GM21526 (cell line): ENCODE measurements at regions not wholly inside any gene's neighbourhood (a gene's known extent, or its start where the extent isn't known, plus 50 kb on each side); places are given as distances from the start of the nearest gene placed in this dataset.

Experiments used
- ATAC-seq: cut with Tn5 transposase; IDR thresholded peaks from one replicate; pipeline ENCODE4 v1.9.1; 2021; ENCODE audit warnings: moderate library complexity; ENCODE audit not compliant: unreplicated experiment, low FRiP score

DNA sequence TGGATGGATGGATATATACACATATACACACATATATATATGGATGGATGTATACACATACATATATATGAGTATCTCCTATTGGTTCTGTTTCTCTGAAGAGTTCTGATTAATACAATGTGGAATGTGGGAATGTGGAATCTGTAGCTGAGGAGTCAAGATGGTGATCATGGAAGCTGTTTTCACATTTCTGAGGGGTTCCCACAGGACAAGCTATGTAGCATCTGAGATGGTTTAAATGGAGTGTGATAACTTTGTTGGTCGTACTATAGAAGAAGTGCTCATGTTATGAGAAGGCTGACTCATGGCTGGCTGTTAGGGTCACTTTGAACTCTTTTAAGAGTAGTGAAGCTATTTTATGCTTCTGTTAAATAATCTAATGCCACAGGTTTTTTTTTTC, 279.7 kb downstream of the MEIS1 start:
- no peak for ATAC-seq

DNA sequence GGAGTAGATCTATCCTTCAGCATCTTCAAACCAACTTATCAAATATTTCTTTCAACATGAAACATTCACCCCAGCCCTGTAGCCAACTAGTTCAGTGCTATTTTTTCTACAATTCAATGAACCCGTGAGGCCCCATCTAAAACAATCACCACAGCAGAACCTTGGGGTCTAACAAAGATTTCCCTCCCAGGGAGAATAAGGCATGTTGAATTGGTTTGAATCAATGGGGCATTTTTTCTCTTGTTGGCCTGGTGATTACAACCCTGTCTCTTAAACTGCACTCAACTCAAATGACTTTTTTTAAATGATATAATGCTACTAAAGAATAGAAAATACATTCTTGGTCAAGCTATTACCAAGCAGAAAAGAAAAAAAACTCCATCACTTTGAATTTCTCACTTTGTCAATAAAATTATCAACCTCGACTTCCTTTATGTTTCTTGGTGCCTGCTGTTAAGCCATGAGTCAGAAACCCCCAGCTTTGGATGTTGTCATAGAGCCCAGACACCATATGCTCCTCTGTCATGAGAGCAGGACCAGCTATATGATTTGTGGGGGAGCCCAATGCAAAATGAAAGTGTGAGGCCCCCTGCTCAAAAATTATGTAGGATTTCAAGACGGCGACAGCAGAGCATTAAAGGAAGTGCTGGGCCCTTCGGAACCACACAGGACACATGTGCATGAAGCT, 282.4 kb downstream of the MEIS1 start:
- no peak for ATAC-seq

DNA sequence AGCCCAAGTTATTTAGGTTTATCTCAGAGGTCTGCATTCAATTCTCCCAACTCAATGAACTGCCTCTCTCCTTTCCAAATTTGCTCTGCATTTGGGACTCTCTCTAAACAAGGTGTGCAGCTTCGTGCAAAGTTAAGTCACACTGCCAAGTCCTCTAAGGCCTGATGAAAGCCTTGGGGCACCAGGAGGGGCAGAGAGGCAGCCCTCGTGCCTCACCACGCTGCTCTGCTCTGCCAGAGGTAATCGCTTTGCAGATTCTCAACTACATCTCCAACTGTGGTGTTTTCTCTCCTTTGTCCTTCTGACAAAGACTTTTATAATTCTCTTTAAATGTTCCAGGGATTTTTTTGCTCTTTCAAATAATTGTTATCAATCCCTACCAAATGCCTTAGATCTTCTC, 283.0 kb downstream of the MEIS1 start:
- ATAC-seq = no peak

GRCh38 chr2:66721776-66722175, 286.9 kb downstream of the MEIS1 start:
- no peak for ATAC-seq

- ATAC-seq = no peak
These were observed 289.3 kb downstream of the MEIS1 start for GRCh38 chr2:66724241-66724640.

DNA sequence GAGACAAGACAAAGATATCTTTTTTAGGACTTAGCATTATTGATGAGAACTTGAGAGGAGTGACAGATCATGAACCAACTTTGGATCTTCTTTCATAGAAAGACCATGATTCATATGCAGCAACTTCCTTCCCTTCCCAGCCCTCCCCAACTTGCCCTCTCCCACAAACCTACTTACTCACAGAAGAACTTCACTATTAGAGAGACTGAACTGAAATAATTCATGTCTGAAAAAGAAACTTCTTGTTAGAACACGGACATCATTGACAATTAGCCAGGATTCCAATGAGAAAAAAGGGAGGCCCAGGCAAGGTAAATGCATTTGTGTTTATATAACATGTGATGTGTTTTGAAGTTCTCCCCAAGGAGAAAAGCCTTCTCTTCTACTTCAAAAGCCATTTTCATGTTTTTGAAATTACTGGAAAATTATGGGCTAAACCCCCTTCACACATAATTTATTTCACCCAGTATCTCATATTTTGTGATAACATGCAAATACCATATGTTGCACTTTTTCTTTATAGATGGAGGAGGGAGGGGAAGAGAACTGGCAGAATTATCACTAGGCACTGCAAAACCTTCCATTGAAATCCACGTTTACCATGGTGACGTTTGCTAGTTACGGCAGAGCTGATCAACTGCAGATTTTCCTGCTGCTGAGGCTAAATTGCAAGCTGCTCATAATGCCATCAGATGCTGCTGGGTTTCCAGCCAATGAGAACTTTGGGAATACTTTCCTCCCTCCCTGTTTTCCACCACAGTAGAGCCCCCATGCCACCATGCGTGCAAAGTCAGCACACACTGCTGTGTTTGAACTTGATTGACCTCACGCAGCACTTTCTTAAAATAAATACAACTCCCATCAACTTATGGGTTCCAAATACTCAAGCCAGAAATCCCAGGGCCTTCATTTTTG, 294.7 kb downstream of the MEIS1 start:
- no peak for ATAC-seq

GRCh38 chr2:66730441-66730840, 295.5 kb downstream of the MEIS1 start:
- no peak for ATAC-seq

- no peak for ATAC-seq
These were observed 298.6 kb downstream of the MEIS1 start for GRCh38 chr2:66733364-66733999.

DNA sequence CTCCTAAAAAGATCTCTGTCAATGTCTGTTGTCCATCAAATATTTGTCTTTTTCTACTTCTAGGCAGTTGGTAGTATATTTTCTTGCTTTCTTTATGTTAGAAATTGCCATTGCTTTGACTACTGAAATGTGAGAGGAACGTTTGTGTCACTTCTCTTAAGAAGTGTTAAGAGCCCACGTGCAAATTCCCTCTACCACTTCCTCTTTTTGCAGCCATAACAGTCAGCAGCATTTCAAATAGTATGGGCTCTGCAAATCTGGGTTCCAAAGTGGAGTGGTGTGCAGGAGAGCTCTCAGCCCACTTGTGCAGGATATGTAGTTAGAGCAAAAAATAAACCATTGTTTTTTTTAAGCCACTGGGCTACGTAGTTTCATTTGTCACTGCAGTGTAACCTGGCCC, 314.0 kb downstream of the MEIS1 start:
- no peak for ATAC-seq

GRCh38 chr2:66749566-66749965, 314.6 kb downstream of the MEIS1 start:
- ATAC-seq = no peak

GRCh38 chr2:66753257-66753656, 318.3 kb downstream of the MEIS1 start:
- ATAC-seq = no peak

- ATAC-seq = no peak
These were observed 318.7 kb downstream of the MEIS1 start for GRCh38 chr2:66753660-66754059.

DNA sequence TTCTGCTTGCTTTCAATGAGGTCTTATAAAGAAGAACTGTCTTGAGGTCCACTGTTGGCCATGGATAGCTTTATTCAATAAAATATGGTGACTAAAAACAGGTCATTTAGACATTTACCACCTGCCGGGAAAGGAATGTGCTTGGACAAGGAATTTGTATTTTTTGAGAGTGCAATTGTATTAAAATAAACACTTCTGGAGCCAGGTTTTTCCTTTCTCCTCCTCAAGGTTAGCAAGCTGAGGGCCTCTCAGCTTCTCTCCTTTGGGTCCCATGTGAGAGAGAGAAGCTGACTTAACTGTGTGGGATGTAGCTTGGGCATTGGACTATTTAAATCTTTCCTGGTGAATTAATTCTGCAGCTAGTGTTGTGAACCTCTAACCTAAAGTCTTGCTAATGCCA, 321.0 kb downstream of the MEIS1 start:
- ATAC-seq = no peak

GRCh38 chr2:66761826-66762225, 326.9 kb downstream of the MEIS1 start:
- no peak for ATAC-seq

- ATAC-seq = no peak
These were observed 327.8 kb downstream of the MEIS1 start for GRCh38 chr2:66762761-66763160.

GRCh38 chr2:66766582-66766981, 331.7 kb downstream of the MEIS1 start:
- ATAC-seq = no peak

DNA sequence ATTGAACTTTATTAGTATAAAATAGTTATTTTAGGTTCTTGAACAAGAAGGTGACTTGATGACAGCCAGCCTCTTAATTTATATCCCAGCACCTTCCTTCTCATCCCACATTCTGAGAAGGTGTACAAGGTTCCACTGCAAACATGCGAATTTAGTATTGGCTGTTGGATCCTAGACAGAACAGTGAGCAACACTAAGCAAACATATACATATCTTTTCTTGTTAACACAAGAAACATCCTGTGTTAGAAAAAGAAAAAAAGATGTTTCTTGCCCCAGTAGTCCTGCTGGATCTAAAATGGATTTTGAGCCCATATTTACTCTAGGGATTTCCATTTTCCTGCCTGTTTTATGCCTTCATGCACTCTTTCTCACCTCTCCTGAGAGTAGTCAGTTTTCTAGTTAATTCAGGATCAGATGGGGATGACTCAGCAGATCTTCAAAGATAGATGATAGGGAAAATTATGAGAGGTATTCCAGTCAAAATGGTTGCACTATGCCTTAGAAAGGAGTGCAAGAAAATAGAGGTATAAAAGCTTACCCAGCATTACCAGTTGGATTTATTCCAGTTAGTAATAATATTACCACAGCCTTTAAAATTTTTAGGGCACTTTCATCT, 336.5 kb downstream of the MEIS1 start:
- no peak for ATAC-seq

GRCh38 chr2:66772618-66773017, 337.7 kb downstream of the MEIS1 start:
- no peak for ATAC-seq

DNA sequence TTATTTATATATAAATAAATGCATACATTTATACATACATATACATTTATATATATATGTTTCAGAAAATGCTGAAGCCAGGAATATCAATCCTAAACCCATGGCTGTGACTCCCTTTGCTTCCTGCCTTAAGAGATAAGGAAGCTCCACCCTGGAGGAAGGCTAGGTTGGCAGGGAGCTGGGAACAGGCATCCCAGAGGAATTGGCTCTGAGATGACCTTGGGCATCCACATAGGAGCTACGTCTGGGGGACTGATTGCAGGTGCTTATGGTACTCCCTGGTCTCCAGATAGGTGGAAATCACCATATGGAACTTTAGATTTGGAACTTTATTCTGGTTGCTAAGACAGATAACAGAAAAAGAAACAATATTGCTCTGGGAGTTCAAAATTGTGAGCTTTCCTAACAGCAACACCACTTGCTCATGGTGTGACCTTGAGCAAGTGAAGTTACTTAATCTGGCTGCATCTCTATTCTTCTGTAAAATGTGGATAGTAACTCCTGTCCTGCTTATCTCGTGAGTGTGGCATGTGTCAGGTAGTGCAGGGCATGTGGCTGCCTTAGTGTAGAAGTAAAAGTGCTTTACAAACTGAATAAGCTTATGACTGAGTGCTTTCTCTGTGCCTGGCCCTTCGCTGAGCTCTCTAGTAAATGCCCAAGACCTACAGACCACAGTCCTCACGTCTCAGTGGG, 341.0 kb downstream of the MEIS1 start:
- ATAC-seq = no peak

DNA sequence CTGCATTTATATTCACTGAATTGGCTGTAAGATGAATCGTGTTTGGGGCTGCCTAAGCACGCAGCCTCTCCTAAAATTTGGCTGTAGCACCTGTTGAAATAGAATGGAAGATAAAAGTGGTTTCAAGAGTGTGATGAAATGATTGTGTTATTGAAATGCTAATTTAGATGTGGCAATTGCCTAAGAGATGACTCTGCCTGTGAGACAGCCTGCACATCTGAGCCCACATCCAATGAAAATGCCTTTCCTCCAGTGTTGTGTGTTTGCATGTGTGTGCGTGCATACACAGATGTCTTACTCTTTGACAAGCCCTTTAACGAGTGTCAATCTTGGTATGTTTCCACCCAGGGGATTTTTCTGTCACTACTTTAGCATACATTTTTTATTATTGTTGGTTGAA, 346.9 kb downstream of the MEIS1 start:
- no peak for ATAC-seq
